HL-60 (cell line): ENCODE measurements at regions not wholly inside any gene's neighbourhood (a gene's known extent, or its start where the extent isn't known, plus 50 kb on each side); places are given as distances from the start of the nearest gene placed in this dataset.

Experiments used
- DNase-seq, 2 experiments: peaks; one replicate each; pipeline ENCODE4 v3.0.0-alpha.2; 2010 to 2020; ENCODE audit warnings: low read depth in 1 of 2, low spot score in 1 of 2
- H3K27ac ChIP-seq: fragments of 250-450 bp; sonication (Bioruptor Pico); replicated peaks from 2 replicates; pipeline ENCODE4 v1.5.1; 2020; ENCODE audit warnings: mild to moderate bottlenecking, moderate library complexity
- H3K27me3 ChIP-seq: fragments of 250-450 bp; sonication (Bioruptor Pico); 2 replicates; pipeline ENCODE4 v1.5.1; 2021; ENCODE audit warnings: mild to moderate bottlenecking, moderate library complexity; ENCODE audit not compliant: insufficient read depth, poor library complexity, severe bottlenecking
- H3K4me3 ChIP-seq: replicated peaks from 2 replicates; pipeline ENCODE4 v1.5.1; 2011; ENCODE audit warnings: mild to moderate bottlenecking, control low read depth, low read length; ENCODE audit not compliant: insufficient read depth
- CTCF ChIP-seq: IDR thresholded peaks from one replicate; pipeline ENCODE4 v1.5.1; 2011; ENCODE audit warnings: low read length, control low read depth, inconsistent platforms; ENCODE audit not compliant: insufficient read depth
- GABPA ChIP-seq: IDR thresholded peaks from 2 replicates; pipeline ENCODE4 v1.6.1; 2012; ENCODE audit warnings: low read depth
- POLR2AphosphoS5 ChIP-seq: IDR thresholded peaks from 2 replicates; pipeline ENCODE4 v1.6.1; 2012; ENCODE audit warnings: low read depth
- SPI1 ChIP-seq: IDR thresholded peaks from 2 replicates; pipeline ENCODE4 v1.6.1; 2012; ENCODE audit warnings: low read depth, mild to moderate bottlenecking, borderline replicate concordance
- TF ChIP-seq, protein P1 (sequence below): IDR thresholded peaks from 2 replicates; pipeline ENCODE4 v1.6.1; 2012; ENCODE audit warnings: low read depth; ENCODE audit not compliant: insufficient replicate concordance

DNA sequence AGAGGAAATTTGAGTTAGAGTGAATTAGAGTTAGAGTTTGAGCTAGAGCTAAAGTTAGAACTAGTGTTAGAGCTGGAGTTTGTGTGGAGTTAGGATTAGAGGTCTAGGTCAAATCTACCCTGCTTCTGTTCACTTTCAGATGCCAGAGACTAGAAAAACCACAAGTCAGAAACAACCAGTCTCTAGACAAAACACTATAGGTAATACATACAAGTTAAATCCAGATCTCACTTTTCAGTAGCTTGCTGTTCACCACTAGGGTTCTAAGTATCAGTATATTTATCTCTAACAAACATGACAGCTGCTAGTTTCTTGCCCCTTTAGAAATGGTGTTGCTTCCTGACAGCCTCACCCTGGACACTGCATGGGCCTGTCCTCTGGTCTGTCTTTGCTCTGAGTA is 300.7 kb downstream of the ARAP2 start:
- no peak for DNase-seq

DNA sequence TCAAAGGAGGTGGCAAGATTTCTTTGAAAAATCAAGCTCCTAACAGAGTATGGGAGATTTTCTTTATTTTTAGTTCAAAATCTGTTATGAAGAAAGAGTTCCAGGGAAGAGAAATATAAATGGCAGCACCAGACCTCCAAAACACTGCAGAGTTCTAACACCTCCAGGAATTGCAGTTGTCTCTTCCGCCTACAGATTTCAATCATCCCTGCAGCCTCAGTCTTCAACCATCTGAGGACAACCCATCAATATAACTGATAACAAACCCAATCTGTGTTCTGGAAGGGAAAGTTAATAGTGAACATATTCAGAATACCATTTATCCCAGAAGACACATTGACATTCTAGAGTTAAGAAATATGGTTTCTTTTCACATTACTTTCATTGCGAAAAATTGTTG is 296.1 kb downstream of the ARAP2 start:
- TF ChIP-seq CTCF (no peak), SPI1 (no peak), POLR2AphosphoS5 (no peak), GABPA (no peak)
- TF ChIP-seq, protein P1, sequence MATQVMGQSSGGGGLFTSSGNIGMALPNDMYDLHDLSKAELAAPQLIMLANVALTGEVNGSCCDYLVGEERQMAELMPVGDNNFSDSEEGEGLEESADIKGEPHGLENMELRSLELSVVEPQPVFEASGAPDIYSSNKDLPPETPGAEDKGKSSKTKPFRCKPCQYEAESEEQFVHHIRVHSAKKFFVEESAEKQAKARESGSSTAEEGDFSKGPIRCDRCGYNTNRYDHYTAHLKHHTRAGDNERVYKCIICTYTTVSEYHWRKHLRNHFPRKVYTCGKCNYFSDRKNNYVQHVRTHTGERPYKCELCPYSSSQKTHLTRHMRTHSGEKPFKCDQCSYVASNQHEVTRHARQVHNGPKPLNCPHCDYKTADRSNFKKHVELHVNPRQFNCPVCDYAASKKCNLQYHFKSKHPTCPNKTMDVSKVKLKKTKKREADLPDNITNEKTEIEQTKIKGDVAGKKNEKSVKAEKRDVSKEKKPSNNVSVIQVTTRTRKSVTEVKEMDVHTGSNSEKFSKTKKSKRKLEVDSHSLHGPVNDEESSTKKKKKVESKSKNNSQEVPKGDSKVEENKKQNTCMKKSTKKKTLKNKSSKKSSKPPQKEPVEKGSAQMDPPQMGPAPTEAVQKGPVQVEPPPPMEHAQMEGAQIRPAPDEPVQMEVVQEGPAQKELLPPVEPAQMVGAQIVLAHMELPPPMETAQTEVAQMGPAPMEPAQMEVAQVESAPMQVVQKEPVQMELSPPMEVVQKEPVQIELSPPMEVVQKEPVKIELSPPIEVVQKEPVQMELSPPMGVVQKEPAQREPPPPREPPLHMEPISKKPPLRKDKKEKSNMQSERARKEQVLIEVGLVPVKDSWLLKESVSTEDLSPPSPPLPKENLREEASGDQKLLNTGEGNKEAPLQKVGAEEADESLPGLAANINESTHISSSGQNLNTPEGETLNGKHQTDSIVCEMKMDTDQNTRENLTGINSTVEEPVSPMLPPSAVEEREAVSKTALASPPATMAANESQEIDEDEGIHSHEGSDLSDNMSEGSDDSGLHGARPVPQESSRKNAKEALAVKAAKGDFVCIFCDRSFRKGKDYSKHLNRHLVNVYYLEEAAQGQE: no peak
- Histone ChIP-seq H3K4me3 (no peak overlapping the region), H3K27me3 (no peaks in the 10 kb centered on the region), H3K27ac (no peak overlapping the region)
- DNase-seq: no peak

More for the DNA sequence above, 300.7 kb downstream of the ARAP2 start:
- no peak for TF ChIP-seq GABPA
- TF ChIP-seq SPI1: no peak
- no peak for TF ChIP-seq CTCF
- no peak for TF ChIP-seq POLR2AphosphoS5
- TF ChIP-seq, protein P1: no peak
- H3K4me3 ChIP-seq: no peak overlapping the region
- H3K27me3 ChIP-seq: no peaks in the 10 kb centered on the region
- no peak overlapping the region for H3K27ac ChIP-seq

DNA sequence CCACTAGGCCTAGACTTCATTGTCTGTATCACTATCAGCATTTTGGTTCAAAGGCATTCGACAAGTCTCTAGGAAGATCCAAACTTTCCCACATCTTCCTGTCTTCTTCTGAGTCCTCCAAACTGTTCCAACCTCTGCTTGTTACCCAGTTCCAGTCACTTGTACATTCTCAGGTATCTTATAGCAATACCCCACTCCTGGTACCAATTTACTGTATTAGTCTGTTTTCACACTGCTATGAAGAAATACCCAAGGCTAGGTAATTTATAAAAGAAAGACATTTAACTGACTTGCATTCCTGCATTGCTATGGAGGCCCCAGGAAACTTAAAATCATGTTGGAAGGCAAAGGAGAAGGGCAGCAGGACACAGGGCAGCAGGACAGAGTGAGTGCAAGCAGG is 293.9 kb downstream of the ARAP2 start:
- Histone ChIP-seq H3K4me3 (no peak overlapping the region), H3K27ac (no peak overlapping the region), H3K27me3 (no peaks in the 10 kb centered on the region)
- DNase-seq: no peak
- TF ChIP-seq SPI1: no peak
- TF ChIP-seq, protein P1: no peak
- no peak for TF ChIP-seq POLR2AphosphoS5
- no peak for TF ChIP-seq GABPA
- no peak for TF ChIP-seq CTCF
